Tibial nerve (tissue), 4 donors: ENCODE measurements at regions not wholly inside any gene's neighbourhood (a gene's known extent, or its start where the extent isn't known, plus 50 kb on each side); places are given as distances from the start of the nearest gene placed in this dataset.

Experiments used
- CTCF ChIP-seq, 5 experiments: fragments of 200-600 bp in 3 of 5; fragments of 450-650 bp in 2 of 5; sonication (generic) in 3 of 5; IDR thresholded peaks; one replicate each; pipeline ENCODE4 v1.5.1; 2016 to 2019; ENCODE audit warnings: antibody characterized with exemption in 5 of 5, mild to moderate bottlenecking in 3 of 5, moderate library complexity in 2 of 5
- EP300 ChIP-seq, 2 donors: sonication (generic); formaldehyde crosslinking; IDR thresholded peaks; one replicate each; pipeline ENCODE4 v1.6.1; 2017; ENCODE audit warnings: antibody characterized with exemption in 2 of 2, mild to moderate bottlenecking in 1 of 2
- POLR2A ChIP-seq, 2 donors: fragments of 450-650 bp; IDR thresholded peaks; one replicate each; pipeline ENCODE4 v1.6.1; 2017; ENCODE audit warnings: antibody characterized with exemption in 2 of 2, mild to moderate bottlenecking in 2 of 2, moderate library complexity in 2 of 2

- TF ChIP-seq CTCF (IDR thresholded peaks at IDR 0.05) (no peak), POLR2A (IDR thresholded peaks at IDR 0.05) (no peak), EP300 (IDR thresholded peaks at IDR 0.05) (no peak)
Measured at GRCh38 chr3:132772252-132772651, 50.0 kb upstream of the NPHP3 start.
